ENCODE measurements at regions not wholly inside any gene's neighbourhood (a gene's known extent, or its start where the extent isn't known, plus 50 kb on each side); places are given as distances from the start of the nearest gene placed in this dataset.
A peak's percentile ranks its signal among the peaks of the same experiment; 100 is the strongest.

GRCh38 chr5:92332039-92332438 lies 948.9 kb upstream of the ARRDC3 start:
- TF ChIP-seq CTCF (IDR thresholded peaks at IDR 0.05; ENCODE audit: low read depth, low read length) = no peak
- H3K4me3 ChIP-seq (ENCODE audit: low read depth, low read length) = no peak overlapping the region

- TF ChIP-seq CTCF (IDR thresholded peaks at IDR 0.05; ENCODE audit: low read depth, low read length) = no peak
- no peak overlapping the region for H3K4me3 ChIP-seq (ENCODE audit: low read depth, low read length)
Observed at GRCh38 chr5:92330365-92330764, 947.2 kb upstream of the ARRDC3 start.

GRCh38 chr5:92329759-92330158 lies 946.6 kb upstream of the ARRDC3 start:
- no peak overlapping the region for H3K4me3 ChIP-seq (ENCODE audit: low read depth, low read length)
- no peak for TF ChIP-seq CTCF (IDR thresholded peaks at IDR 0.05; ENCODE audit: low read depth, low read length)

GRCh38 chr5:92328584-92329259 lies 945.6 kb upstream of the ARRDC3 start:
- no peak overlapping the region for H3K4me3 ChIP-seq (ENCODE audit: low read depth, low read length)
- TF ChIP-seq CTCF (IDR thresholded peaks at IDR 0.05; ENCODE audit: low read depth, low read length) = no peak

- no peak overlapping the region for H3K4me3 ChIP-seq (ENCODE audit: low read depth, low read length)
- TF ChIP-seq CTCF (IDR thresholded peaks at IDR 0.05; ENCODE audit: low read depth, low read length) = no peak
Observed at GRCh38 chr5:92320446-92320845, 937.3 kb upstream of the ARRDC3 start.

GRCh38 chr5:92313385-92313784 lies 930.3 kb upstream of the ARRDC3 start:
- TF ChIP-seq CTCF (IDR thresholded peaks at IDR 0.05; ENCODE audit: low read depth, low read length) = no peak
- no peak overlapping the region for H3K4me3 ChIP-seq (ENCODE audit: low read depth, low read length)

GRCh38 chr5:92309336-92309991 lies 926.3 kb upstream of the ARRDC3 start:
- TF ChIP-seq CTCF (IDR thresholded peaks at IDR 0.05; ENCODE audit: low read depth, low read length) = peak; percentile 21; the same call in 1 of the 2 replicates

More at GRCh38 chr5:92309336-92309991, 926.3 kb upstream of the ARRDC3 start:
- no peak overlapping the region for H3K4me3 ChIP-seq (ENCODE audit: low read depth, low read length)

All from WI38 (cell line).